ENCODE measurements at regions not wholly inside any gene's neighbourhood (a gene's known extent, or its start where the extent isn't known, plus 50 kb on each side); places are given as distances from the start of the nearest gene placed in this dataset.
"Not testable (repeated sequence)": the region's sequence is repeated elsewhere in the genome, so short reads cannot be mapped to it uniquely, and the experiment has no call there.

DNA sequence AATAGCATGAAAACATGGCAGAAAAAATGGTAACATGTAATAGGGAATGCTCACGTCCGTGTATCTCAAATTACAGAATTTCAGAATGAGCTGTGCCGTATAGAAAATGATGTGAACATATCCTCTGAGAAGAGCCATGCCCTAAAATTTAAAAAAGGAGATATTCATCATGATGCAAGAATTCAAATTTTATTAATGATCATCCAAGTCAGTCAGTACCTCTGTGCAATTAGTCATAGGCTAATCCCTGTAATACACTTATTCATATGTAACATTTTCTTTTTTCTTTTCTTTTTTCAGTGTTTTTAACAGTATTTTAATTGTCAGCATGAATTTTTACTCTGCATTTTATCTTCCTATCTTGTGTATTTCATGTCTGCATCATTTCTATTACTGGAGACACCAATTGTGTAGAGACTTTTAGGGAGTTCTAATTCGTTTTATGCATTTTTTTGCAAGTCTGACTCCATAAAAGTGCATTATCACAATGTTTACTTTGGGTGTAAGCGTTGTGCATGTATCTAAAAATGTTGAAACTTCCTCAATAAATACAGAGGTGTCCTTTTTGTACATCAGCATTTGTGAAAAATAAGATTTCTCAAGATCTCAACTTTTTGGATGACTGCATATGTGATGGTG, 1103.7 kb upstream of the CELF2 start:
- no peak for DNase-seq (ENCODE audit: low spot score)

DNA sequence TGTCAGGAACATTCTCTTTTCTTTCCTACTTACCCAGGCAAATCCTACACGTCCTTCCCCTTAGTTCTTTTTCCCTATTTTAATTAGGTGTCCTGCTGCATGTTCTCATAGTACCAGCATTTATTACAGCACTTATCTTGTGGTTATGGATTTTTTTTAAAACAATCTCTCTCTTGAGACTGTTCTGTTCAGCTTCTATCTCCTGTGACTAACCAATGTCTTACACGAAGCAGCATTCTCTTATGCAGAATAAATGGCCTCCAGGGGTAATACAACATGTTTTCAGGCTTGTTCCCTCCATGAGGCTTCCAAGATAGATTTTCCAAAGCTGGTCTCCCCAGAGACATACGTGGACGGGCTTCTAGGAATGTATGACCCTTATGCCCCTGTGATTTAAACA, 1096.1 kb upstream of the CELF2 start:
- no peak for DNase-seq (ENCODE audit: low spot score)

DNA sequence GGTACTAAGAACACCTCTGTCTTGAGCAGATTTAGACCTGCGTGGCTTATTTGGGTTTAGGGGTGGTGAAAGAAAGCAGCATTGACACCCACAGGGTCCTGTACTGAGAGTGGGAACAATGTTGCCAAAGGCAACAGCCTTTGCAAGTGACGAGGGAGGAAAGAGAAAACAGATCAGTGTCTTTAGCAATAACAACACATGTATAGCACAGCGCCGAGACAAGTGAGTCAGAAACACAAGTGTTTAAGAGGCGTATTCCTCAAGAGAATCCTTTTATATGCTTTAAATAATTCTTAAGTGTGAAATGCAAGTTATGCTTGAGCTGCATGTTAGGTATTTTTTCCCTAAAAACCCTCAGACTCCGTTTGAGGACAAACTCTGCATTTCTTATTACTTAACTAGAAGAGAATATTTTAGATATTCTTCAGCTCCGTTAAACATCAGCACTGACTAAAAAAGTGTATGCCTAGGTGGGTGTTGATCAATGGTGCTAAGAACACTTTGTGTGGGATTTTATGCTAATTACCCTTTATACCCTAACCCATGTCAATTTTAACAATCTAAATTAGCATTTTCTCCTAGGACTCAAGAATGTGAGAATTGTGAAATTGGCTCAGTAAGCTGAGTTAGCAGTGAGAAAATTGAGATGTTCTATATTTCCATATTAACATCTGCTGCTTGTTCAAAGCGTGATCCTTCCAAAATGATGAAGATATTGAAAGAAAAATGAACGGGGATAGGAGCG, 1095.4 kb upstream of the CELF2 start:
- no peak for DNase-seq (ENCODE audit: low spot score)

DNA sequence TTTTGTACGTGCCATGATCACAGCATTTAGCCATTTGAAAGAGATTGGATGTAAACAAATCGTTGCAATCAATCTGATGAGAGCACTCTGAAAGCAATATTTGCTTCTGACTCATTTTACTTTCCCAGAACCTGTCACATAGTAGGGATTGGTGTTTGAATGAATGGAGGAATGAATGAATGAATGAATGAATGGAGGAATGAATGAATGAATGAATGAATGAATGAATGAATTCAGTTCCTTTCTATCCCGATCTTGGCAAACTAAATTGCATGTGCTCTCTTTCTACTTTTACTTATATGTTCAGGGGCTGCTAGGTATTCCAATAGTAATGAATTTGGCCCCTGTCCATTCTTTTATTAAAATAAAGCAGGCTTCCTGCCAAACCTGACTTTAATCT, 1091.7 kb upstream of the CELF2 start:
- no peak for DNase-seq (ENCODE audit: low spot score)

DNA sequence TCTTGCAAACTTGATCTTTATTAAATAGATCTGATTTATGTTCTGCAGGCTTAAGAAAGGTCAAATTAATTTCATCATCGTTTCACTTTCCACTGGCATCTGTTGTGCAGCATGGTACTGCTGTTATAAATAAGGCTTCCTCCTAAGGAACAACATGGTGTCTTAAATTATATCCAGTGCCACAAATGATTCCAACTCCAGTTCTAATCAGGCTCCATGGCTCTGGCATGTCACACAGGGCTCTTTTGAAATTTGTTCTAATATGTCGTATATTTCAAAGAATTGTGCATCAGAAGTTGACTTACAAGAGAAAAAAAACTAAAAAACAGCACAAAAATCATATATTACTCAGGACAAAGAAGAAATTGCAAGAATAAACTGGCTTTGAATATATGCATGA, 1090.8 kb upstream of the CELF2 start:
- no peak for DNase-seq (ENCODE audit: low spot score)

DNA sequence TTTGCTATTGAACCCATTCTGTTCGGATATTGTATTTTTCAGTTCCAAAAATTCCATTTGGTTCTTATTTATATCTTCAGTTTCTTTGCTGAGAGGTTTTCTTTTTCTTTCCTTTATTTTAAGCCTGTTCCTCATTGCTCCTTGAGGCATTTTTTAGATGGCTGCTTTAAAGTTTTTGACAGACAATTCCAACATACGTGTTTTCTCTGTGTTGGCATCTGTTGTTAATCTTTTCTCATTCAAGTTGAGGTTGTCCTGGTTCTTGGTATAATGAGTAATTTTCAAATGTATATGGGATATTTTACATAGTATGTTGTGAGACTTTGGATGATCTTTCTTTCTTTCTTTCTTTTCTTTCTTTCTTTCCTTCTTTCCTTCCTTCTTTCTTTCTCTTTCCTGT, 1078.0 kb upstream of the CELF2 start:
- no peak for DNase-seq (ENCODE audit: low spot score)

DNA sequence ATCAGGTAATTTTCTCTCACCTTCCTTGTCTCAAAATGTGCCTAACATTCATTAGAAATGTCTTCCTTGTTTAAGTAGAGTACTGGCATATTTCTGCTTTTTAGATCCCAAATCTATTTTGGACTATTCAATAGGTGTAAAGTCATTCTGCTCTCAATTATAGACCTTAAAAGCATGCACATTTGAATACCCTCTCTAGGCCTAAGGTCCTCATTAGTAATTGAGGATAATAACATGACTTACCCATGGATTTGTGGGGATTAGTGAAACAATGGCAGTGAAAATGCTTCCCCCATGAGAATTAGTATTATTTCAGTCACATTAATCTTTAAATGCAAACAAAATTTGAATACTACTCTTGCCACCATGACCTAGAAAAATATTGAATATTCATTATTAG, 1073.0 kb upstream of the CELF2 start:
- no peak for DNase-seq (ENCODE audit: low spot score)

DNA sequence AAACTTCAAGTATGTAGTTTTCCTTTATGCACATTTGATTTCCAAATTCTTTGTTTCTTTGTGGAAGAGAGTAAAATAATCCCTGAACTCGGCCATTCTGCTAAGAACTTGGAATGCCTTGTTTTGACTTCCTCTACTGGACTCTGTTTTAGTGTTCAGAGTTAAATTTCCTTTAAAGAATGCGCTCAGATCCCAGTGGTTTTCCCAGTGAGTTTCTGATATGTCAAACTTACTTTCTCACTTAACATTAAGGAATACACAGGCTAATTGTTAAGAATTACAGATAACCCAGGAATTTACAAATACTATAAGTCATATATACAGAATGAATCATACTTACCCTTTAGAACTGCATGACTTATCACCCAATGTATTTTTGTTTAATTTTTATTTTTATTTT, 1067.6 kb upstream of the CELF2 start:
- no peak for DNase-seq (ENCODE audit: low spot score)

DNA sequence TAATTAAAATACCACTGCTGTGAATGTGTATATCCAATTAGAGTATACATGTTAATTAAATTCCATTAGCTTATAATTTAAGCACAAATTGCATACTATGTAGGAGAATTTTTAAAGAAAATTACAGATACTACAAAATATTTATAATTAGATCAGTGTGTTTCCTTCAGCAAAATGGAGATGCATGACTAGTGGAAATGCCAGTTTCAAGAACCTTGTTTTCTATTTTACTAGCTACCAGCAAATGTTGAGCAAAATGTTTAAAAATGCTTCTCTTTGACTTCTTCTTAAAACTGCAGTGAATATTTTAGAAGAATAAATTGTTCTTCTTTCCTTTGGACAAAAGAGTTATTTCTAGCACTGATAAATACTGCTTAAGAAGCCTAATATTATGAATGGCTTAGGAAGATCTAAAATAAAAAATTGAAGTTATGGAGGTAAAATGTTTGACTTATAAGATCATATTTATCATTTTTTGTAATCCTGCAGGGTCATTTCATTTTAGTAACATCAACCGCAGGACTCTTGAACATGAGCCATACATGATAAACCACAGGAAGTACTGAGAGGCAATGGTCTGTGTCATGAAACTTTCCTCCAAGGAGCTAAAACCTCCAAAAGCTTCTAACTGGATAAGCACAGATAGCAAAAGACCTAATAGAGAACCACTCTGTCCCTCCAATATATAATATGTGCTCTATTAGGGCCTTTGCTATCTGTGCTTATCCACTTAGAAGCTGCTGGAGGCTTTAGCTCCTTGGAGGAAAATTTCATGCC, 1066.0 kb upstream of the CELF2 start:
- DNase-seq (ENCODE audit: low spot score), result no peak

DNA sequence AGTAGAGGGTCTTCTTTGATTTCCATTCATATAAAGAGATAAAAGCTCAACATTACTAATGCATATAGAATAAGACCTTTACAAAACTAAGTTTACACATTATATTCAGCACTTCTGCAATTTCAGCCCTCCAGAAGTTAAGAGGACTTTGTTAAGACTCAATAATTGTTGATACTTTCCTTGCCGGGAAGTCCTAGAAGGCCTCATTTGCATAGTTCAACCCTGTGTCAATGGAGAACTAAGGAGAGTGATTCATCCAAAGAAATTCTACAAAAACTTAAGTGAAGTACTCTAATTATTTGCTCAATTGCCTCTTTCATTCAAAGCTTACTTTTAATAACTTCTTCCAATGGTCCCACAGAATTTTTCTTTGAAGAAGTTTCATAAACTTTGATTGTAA, 1060.3 kb upstream of the CELF2 start:
- DNase-seq (ENCODE audit: low spot score), result peak; percentile 31

DNA sequence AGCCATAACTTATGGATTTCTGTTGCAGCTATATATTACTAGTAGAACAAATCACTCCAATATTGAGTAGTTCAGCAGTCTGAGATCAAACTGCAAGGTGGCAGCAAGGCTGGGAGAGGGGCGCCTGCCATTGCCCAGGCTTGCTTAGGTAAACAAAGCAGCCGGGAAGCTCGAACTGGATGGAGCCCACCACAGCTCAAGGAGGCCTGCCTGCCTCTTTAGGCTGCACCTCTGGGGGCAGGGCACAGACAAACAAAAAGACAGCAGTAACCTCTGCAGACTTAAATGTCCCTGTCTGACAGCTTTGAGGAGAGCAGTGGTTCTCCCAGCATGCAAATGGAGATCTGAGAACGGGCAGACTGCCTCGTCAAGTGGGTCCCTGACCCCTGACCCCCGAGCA, 1059.8 kb upstream of the CELF2 start:
- not testable (repeated sequence) for DNase-seq (ENCODE audit: low spot score)

DNA sequence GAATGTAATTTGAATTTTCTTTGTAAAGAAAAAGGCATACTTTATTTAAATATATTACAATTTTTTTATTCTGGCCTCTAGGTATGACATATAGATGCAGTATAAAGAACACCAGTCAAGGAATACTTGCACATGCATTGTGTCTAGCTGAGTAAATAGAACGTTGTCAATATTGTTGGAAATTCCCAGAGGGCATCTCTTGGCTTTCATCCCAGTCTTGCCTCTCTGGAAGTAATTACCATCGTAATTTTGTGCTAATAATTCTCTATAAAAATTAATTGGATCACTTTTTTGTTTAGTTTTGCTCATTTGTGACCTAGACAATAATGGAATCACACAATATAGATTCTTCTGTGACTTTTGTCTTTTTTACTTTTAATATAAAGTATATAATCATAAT, 1052.3 kb upstream of the CELF2 start:
- no peak for DNase-seq (ENCODE audit: low spot score)

DNA sequence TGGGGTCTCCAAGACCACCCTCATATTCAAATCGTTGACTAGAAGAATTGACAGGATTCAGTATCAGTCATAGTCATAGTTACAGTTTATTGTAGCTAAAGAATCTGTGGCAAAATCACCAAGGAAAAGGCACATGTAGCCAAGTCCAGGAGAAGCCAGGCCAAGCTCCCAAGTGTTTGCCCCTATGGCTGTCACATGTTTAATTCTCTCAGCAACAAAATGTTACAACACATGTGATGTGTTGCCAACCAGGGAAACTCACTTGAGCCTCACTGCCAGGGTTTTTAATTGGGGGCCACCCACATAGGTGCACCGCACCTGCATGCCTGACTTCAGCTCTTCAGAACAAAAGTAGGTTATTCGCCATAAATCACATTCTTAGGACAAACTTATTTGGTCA, 1030.9 kb upstream of the CELF2 start:
- no peak for DNase-seq (ENCODE audit: low spot score)

DNA sequence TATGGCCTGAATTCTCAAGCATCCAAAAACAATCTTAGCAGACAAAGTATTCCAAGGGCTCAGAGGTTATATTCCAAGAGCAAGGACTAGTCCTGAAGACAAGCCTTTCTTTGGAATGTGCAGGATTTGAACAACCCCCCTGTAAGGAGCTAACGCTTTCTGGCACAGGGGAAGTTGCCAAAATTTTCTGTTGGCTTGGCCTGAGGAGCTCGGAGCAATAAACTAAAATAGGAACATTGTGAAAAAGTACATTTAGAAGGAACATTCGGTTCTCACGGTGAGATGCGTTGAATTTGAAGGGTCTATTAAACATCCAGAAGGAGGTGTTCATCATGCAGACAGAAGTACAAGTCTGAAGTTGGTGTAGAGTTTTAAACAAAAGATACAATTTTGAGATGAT, 1030.5 kb upstream of the CELF2 start:
- DNase-seq (ENCODE audit: low spot score), result no peak

DNA sequence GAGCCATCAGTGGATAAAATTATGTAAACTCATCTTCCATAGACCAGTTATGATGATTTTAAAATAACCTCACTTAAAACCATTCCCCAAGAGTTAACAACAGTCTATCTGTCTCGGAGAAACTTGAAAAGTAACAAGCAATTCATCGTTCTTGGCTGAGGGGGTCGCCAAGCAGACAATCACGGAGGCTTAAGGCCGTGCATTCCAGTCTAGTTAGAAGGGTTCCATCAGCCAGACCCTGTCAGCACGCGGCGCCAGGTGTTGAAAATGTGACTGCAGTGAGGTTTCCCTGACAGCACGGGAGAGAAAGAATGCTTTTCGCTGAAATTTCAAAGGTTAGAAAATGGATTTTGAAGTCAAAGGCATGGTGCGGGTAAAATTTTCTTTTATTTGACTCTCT, 1025.0 kb upstream of the CELF2 start:
- no peak for DNase-seq (ENCODE audit: low spot score)

DNA sequence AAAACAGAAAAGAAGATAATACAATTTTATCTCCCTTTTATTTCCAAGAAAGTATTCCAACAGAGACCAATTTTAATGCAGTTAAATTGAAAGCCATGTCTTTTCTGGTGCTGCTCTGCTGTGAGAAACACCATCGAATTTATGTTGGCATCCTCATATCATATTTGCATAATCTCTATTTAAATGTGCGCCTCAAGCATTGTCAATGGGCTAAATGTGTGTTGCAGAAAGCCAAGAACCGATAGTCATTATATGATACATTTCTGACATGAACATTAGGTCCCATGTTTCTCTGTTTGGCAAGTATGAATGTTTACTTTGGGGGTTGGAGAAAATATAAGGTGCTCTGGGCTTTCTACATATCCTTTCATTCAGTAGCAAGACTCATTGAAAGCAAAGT, 1023.5 kb upstream of the CELF2 start:
- DNase-seq (ENCODE audit: low spot score), result no peak

DNA sequence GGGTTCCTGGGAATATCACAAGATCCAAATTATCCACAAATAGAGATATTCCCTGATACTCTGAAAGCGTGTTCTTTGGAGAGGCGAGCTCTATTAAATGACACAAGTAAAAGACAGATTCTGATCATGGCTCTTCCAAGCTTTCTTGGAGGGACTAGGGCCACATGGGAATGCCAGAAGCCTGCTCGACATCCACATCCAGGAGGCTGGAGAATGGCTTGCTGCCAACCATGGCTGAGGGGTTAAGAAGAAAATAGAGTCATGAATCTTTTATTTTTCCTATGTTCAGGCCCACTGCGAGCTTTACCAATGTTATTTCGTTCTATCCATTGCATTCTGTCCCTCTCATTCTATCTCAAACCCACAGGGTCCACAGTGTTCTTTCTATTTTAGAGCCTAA, 1018.0 kb upstream of the CELF2 start:
- DNase-seq (ENCODE audit: low spot score), result no peak

DNA sequence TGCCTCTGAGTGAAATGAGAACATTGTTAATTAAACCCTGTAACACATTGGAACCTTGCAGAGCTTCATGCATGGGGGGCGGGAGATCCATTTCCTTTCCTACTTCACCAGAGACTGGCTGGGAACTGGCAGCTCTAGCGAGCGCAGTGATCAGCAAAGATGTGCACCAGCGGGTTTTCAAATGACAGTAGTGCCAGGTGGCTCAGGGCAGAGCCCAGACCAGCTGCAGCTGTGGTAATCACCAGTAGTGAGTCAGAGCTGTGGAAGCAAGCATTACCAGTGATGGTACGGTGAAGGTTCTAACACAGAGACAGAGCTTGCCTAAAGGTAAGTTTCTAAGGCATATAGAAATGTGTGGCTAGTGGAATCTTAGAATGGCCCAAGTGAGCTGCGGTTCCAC, 1009.7 kb upstream of the CELF2 start:
- no peak for DNase-seq (ENCODE audit: low spot score)

DNA sequence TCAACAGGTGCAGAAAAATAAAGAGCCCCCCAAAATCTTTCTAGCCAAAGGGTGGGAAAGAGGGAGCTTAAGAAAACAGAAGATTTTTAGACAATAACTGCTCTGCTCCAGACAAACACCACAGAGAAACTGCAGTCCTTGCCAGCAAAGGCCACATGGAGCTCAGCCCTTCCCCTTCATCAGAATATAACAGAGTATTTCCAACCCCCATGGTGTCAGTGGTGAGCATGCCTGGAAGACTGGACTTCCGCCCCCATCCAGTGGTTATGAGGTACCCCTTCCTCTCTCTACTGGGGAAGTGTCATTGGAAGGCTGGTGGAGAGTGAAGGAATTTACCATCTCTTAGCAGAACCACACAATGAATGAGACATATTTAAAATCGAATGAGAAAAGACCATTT, 1007.3 kb upstream of the CELF2 start:
- DNase-seq (ENCODE audit: low spot score), result no peak

DNA sequence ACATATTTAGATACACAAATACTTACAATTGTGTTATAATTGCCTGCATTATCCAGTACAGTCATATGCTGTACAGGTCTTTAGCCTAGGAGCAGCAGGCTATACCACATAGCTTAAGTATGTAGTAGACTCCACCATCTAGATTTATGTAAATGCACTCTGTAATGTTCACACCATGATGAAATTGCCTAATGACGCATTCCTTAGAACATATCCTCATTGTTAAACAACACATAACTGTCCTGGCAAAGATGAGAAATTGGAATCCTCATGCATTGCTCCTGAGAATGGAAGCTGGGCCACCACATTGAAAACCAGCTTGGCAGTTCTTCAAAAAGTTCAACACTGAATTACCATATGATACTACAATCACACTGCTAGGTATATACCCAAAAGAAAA, 1002.8 kb upstream of the CELF2 start:
- no peak for DNase-seq (ENCODE audit: low spot score)

DNA sequence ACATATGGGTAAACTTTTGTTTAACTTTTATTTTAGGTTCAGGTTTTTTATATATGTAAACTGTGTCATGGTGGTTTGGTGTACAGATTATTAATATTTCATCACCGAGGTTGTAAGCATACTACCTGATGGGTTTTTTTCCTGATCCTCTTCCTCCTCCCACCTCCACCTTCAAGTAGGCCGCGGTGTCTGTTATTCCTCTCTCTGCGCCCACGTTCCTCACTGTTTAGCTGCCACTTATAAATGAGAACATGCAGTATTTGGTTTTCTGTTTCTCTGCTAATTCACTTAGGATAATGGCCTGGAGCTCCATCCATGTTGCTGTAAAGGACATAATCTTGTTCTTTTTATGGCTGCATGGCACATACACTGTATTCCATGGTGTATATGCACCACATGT, 1000.0 kb upstream of the CELF2 start:
- DNase-seq (ENCODE audit: low spot score), result no peak

DNA sequence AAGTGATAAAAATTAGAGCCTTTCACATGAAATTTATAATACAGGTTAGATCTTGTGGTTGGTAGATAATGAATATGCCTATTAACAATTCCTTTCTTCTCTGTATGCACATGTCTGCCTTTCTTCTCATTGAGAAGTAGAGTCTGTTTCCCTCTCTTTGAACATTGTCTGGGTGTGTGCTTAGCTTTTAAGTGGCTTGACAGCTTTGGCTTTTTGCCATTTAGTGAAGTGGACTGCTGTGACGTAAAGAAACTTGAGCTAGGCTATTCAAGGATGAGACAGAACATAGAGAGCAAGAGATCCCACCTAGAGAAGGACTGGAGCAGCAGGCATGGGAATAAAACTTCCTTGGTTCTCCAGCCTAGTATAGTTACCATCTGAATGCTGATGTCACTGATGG, 996.7 kb upstream of the CELF2 start:
- DNase-seq (ENCODE audit: low spot score), result no peak

DNA sequence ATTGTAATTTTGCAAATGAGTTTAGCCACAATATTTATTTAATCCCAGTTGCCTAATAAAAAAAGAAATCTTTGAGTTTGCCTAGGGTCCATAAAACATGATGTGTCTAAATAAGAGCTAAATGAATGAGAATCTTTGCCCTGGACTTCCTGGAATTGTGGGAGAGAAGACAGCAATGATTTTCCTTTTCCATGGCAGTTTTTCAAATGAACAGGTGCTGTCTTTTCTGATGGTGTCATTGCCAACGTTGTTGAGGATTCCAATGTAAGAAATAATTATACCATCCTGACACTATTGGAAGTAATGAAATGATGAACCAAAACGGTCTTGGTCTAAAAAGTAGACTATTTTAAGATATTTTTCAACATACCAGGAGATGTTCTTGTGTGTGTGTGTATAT, 984.7 kb upstream of the CELF2 start:
- no peak for DNase-seq (ENCODE audit: low spot score)

Data from COLO829 (cell line).